ENCODE measurements at regions not wholly inside any gene's neighbourhood (a gene's known extent, or its start where the extent isn't known, plus 50 kb on each side); places are given as distances from the start of the nearest gene placed in this dataset.

- Histone ChIP-seq H3K27me3 (ENCODE audit: control insufficient read depth in 2 of 2, insufficient read depth in 2 of 2, low read length in 2 of 2) (no peaks in the 10 kb centered on the region), H3K36me3 (ENCODE audit: control insufficient read depth in 2 of 3, insufficient read depth in 3 of 3, low read length in 3 of 3) (no peaks in the 10 kb centered on the region), H3K9me3 (ENCODE audit: control insufficient read depth in 2 of 3, low read length in 3 of 3) (peaks cover 0 to 10% (median 0%) of the 10 kb centered on the region in 3 experiments), H3K4me3 (ENCODE audit: low read length) (no peak overlapping the region), H3K4me1 (ENCODE audit: control insufficient read depth in 2 of 2, insufficient read depth in 2 of 2, low read length in 2 of 2) (no peaks in the 10 kb centered on the region), H3K27ac (ENCODE audit: low read depth, low read length) (no peak overlapping the region)
- ChIA-PET CTCF (no interaction called here), POLR2A (no interaction called here)
- no peaks in the 10 kb centered on the region for H3K4me1 Mint-ChIP-seq
- H3K4me3 Mint-ChIP-seq, result no peak overlapping the region
- no peaks in the 10 kb centered on the region for H3K27me3 Mint-ChIP-seq
- H3K9me3 Mint-ChIP-seq, result peaks cover 0 to 41% (median 10%) of the 10 kb centered on the region in 11 donors
- DNase-seq, result no peak
- no peak for ATAC-seq
- no peak overlapping the region for H3K27ac Mint-ChIP-seq
- intact Hi-C loops (cut with micrococcal nuclease), result no loop called here
- H3K36me3 Mint-ChIP-seq, result no peaks in the 10 kb centered on the region
These were observed 758.3 kb upstream of the COBL start for GRCh38 chr7:52074912-52075311.

- no peak overlapping the region for H3K4me3 ChIP-seq (ENCODE audit: low read length)
- Mint-ChIP-seq H3K9me3 (peaks cover 0 to 36% (median 12%) of the 10 kb centered on the region in 11 donors), H3K27me3 (no peaks in the 10 kb centered on the region), H3K4me1 (no peaks in the 10 kb centered on the region), H3K4me3 (no peak overlapping the region), H3K36me3 (no peaks in the 10 kb centered on the region), H3K27ac (no peak overlapping the region)
- H3K27me3 ChIP-seq (ENCODE audit: control insufficient read depth in 2 of 2, insufficient read depth in 2 of 2, low read length in 2 of 2), result no peaks in the 10 kb centered on the region
- no peak for DNase-seq
- POLR2A ChIA-PET, result no interaction called here
- H3K9me3 ChIP-seq (ENCODE audit: control insufficient read depth in 2 of 3, low read length in 3 of 3), result peaks cover 0 to 10% (median 0%) of the 10 kb centered on the region in 3 experiments
- H3K4me1 ChIP-seq (ENCODE audit: control insufficient read depth in 2 of 2, insufficient read depth in 2 of 2, low read length in 2 of 2), result no peaks in the 10 kb centered on the region
- intact Hi-C loops (cut with micrococcal nuclease), result no loop called here
- CTCF ChIA-PET, result no interaction called here
- H3K36me3 ChIP-seq (ENCODE audit: control insufficient read depth in 2 of 3, insufficient read depth in 3 of 3, low read length in 3 of 3), result no peaks in the 10 kb centered on the region
- no peak overlapping the region for H3K27ac ChIP-seq (ENCODE audit: low read depth, low read length)
- ATAC-seq, result no peak
These were observed 757.5 kb upstream of the COBL start for GRCh38 chr7:52074071-52074470.

GRCh38 chr7:52071744-52072143, 755.1 kb upstream of the COBL start:
- POLR2A ChIA-PET, result no interaction called here
- peaks cover 0 to 31% (median 12%) of the 10 kb centered on the region in 11 donors for H3K9me3 Mint-ChIP-seq
- intact Hi-C loops (cut with micrococcal nuclease), result no loop called here

GRCh38 chr7:52064493-52064892, 747.9 kb upstream of the COBL start:
- H3K9me3 Mint-ChIP-seq, result peaks cover 0 to 16% (median 4%) of the 10 kb centered on the region in 11 donors
- no peak for DNase-seq
- Histone ChIP-seq H3K4me3 (ENCODE audit: low read length) (no peak overlapping the region), H3K27ac (ENCODE audit: low read depth, low read length) (no peak overlapping the region), H3K9me3 (ENCODE audit: control insufficient read depth in 2 of 3, low read length in 3 of 3) (no peaks in the 10 kb centered on the region), H3K36me3 (ENCODE audit: control insufficient read depth in 2 of 3, insufficient read depth in 3 of 3, low read length in 3 of 3) (no peaks in the 10 kb centered on the region), H3K4me1 (ENCODE audit: control insufficient read depth in 2 of 2, insufficient read depth in 2 of 2, low read length in 2 of 2) (no peaks in the 10 kb centered on the region), H3K27me3 (ENCODE audit: control insufficient read depth in 2 of 2, insufficient read depth in 2 of 2, low read length in 2 of 2) (no peaks in the 10 kb centered on the region)
- intact Hi-C loops (cut with micrococcal nuclease), result no loop called here
- ChIA-PET CTCF (no interaction called here), POLR2A (no interaction called here)
- H3K27ac Mint-ChIP-seq, result no peak overlapping the region
- no peaks in the 10 kb centered on the region for H3K27me3 Mint-ChIP-seq
- H3K4me1 Mint-ChIP-seq, result no peaks in the 10 kb centered on the region
- H3K4me3 Mint-ChIP-seq, result no peak overlapping the region
- no peak for ATAC-seq
- H3K36me3 Mint-ChIP-seq, result no peaks in the 10 kb centered on the region

More at GRCh38 chr7:52071744-52072143, 755.1 kb upstream of the COBL start:
- DNase-seq (no peak), ATAC-seq (no peak)
- H3K4me3 Mint-ChIP-seq, result no peak overlapping the region
- no peaks in the 10 kb centered on the region for H3K36me3 ChIP-seq (ENCODE audit: control insufficient read depth in 2 of 3, insufficient read depth in 3 of 3, low read length in 3 of 3)
- peaks cover 0 to 10% (median 0%) of the 10 kb centered on the region in 3 experiments for H3K9me3 ChIP-seq (ENCODE audit: control insufficient read depth in 2 of 3, low read length in 3 of 3)
- H3K4me1 ChIP-seq (ENCODE audit: control insufficient read depth in 2 of 2, insufficient read depth in 2 of 2, low read length in 2 of 2), result no peaks in the 10 kb centered on the region
- no peaks in the 10 kb centered on the region for H3K27me3 ChIP-seq (ENCODE audit: control insufficient read depth in 2 of 2, insufficient read depth in 2 of 2, low read length in 2 of 2)
- H3K4me1 Mint-ChIP-seq, result no peaks in the 10 kb centered on the region
- CTCF ChIA-PET, result no interaction called here
- no peak overlapping the region for H3K4me3 ChIP-seq (ENCODE audit: low read length)
- no peaks in the 10 kb centered on the region for H3K36me3 Mint-ChIP-seq
- H3K27ac ChIP-seq (ENCODE audit: low read depth, low read length), result no peak overlapping the region
- H3K27ac Mint-ChIP-seq, result no peak overlapping the region
- no peaks in the 10 kb centered on the region for H3K27me3 Mint-ChIP-seq

- H3K36me3 ChIP-seq (ENCODE audit: control insufficient read depth in 2 of 3, insufficient read depth in 3 of 3, low read length in 3 of 3), result no peaks in the 10 kb centered on the region
- H3K9me3 ChIP-seq (ENCODE audit: control insufficient read depth in 2 of 3, low read length in 3 of 3), result no peaks in the 10 kb centered on the region
- H3K36me3 Mint-ChIP-seq, result no peaks in the 10 kb centered on the region
- H3K4me3 Mint-ChIP-seq, result no peak overlapping the region
- no peak for DNase-seq
- peaks cover 0 to 24% (median 3%) of the 10 kb centered on the region in 11 donors for H3K9me3 Mint-ChIP-seq
- no peak for ATAC-seq
- H3K27ac ChIP-seq (ENCODE audit: low read depth, low read length), result no peak overlapping the region
- H3K4me3 ChIP-seq (ENCODE audit: low read length), result no peak overlapping the region
- H3K27me3 ChIP-seq (ENCODE audit: control insufficient read depth in 2 of 2, insufficient read depth in 2 of 2, low read length in 2 of 2), result no peaks in the 10 kb centered on the region
- CTCF ChIA-PET, result no interaction called here
- intact Hi-C loops (cut with micrococcal nuclease), result no loop called here
- no peaks in the 10 kb centered on the region for H3K4me1 ChIP-seq (ENCODE audit: control insufficient read depth in 2 of 2, insufficient read depth in 2 of 2, low read length in 2 of 2)
- no peak overlapping the region for H3K27ac Mint-ChIP-seq
- H3K27me3 Mint-ChIP-seq, result no peaks in the 10 kb centered on the region
- POLR2A ChIA-PET, result no interaction called here
- H3K4me1 Mint-ChIP-seq, result no peaks in the 10 kb centered on the region
These were observed 745.1 kb upstream of the COBL start for GRCh38 chr7:52061666-52062065.

- DNase-seq (no peak), ATAC-seq (no peak)
- no peaks in the 10 kb centered on the region for H3K36me3 Mint-ChIP-seq
- no peaks in the 10 kb centered on the region for H3K9me3 ChIP-seq (ENCODE audit: control insufficient read depth in 2 of 3, low read length in 3 of 3)
- H3K9me3 Mint-ChIP-seq, result peaks cover 0 to 32% (median 4%) of the 10 kb centered on the region in 11 donors
- no peaks in the 10 kb centered on the region for H3K4me1 ChIP-seq (ENCODE audit: control insufficient read depth in 2 of 2, insufficient read depth in 2 of 2, low read length in 2 of 2)
- H3K27ac ChIP-seq (ENCODE audit: low read depth, low read length), result no peak overlapping the region
- no peaks in the 10 kb centered on the region for H3K4me1 Mint-ChIP-seq
- H3K36me3 ChIP-seq (ENCODE audit: control insufficient read depth in 2 of 3, insufficient read depth in 3 of 3, low read length in 3 of 3), result no peaks in the 10 kb centered on the region
- H3K4me3 Mint-ChIP-seq, result no peak overlapping the region
- intact Hi-C loops (cut with micrococcal nuclease), result no loop called here
- H3K4me3 ChIP-seq (ENCODE audit: low read length), result no peak overlapping the region
- ChIA-PET POLR2A (no interaction called here), CTCF (no interaction called here)
- peaks cover 0 to 4% (median 0%) of the 10 kb centered on the region in 5 donors for H3K27me3 Mint-ChIP-seq
- H3K27ac Mint-ChIP-seq, result no peak overlapping the region
- H3K27me3 ChIP-seq (ENCODE audit: control insufficient read depth in 2 of 2, insufficient read depth in 2 of 2, low read length in 2 of 2), result no peaks in the 10 kb centered on the region
These were observed 736.9 kb upstream of the COBL start for GRCh38 chr7:52053525-52053924.

GRCh38 chr7:52030722-52031121, 714.1 kb upstream of the COBL start:
- DNase-seq, result no peak
- ATAC-seq, result no peak
- no peak overlapping the region for H3K27ac Mint-ChIP-seq
- ChIA-PET CTCF (no interaction called here), POLR2A (no interaction called here)
- no peaks in the 10 kb centered on the region for H3K4me1 Mint-ChIP-seq
- intact Hi-C loops (cut with micrococcal nuclease), result no loop called here
- Histone ChIP-seq H3K4me1 (ENCODE audit: control insufficient read depth in 2 of 2, insufficient read depth in 2 of 2, low read length in 2 of 2) (no peaks in the 10 kb centered on the region), H3K4me3 (ENCODE audit: low read length) (no peak overlapping the region), H3K36me3 (ENCODE audit: control insufficient read depth in 2 of 3, insufficient read depth in 3 of 3, low read length in 3 of 3) (no peaks in the 10 kb centered on the region), H3K27ac (ENCODE audit: low read depth, low read length) (no peak overlapping the region), H3K27me3 (ENCODE audit: control insufficient read depth in 2 of 2, insufficient read depth in 2 of 2, low read length in 2 of 2) (no peaks in the 10 kb centered on the region), H3K9me3 (ENCODE audit: control insufficient read depth in 2 of 3, low read length in 3 of 3) (no peaks in the 10 kb centered on the region)
- peaks cover 0 to 18% (median 4%) of the 10 kb centered on the region in 11 donors for H3K9me3 Mint-ChIP-seq
- no peak overlapping the region for H3K4me3 Mint-ChIP-seq
- H3K27me3 Mint-ChIP-seq, result no peaks in the 10 kb centered on the region
- no peaks in the 10 kb centered on the region for H3K36me3 Mint-ChIP-seq
